DLD1 (cell line): ENCODE measurements at regions not wholly inside any gene's neighbourhood (a gene's known extent, or its start where the extent isn't known, plus 50 kb on each side); places are given as distances from the start of the nearest gene placed in this dataset.
"Not testable (repeated sequence)": the region's sequence is repeated elsewhere in the genome, so short reads cannot be mapped to it uniquely, and the experiment has no call there.

Experiments used
- in situ Hi-C: cut with HindIII; loops from 2 replicates; pipeline ENCODE4 v1.10.0; 2017; ENCODE audit warnings: low sequenced_read_pairs

DNA sequence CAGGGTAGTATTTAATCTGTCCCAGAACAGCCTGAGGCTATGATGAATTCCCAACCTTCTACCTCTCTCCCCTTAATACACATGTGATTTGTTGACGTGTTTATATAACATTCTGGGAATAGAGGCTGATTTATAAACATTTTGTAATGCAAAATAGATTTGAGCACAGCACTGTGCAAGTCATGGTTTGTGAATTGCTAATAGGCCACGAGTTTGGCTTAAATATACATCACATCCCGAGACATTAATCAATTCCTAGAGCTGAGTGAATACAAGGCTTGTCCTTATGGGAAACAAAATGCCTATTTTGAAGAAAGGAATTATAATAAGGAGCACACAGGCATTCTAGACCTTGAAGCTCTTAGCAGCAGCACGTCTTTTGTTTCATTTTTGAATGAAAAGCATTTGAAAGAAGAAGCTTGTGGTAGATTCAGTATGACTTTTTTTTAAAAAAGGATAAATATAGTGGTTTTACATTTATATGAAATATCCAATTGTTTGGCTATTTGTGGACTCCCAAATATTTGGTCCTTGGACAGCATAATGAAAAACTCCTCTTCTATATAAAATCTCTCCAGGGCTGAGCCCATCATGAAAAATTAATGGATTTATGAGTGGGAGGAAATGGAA, 116.4 kb downstream of the SLC17A6 start:
- in situ Hi-C loops, result no loop called here

DNA sequence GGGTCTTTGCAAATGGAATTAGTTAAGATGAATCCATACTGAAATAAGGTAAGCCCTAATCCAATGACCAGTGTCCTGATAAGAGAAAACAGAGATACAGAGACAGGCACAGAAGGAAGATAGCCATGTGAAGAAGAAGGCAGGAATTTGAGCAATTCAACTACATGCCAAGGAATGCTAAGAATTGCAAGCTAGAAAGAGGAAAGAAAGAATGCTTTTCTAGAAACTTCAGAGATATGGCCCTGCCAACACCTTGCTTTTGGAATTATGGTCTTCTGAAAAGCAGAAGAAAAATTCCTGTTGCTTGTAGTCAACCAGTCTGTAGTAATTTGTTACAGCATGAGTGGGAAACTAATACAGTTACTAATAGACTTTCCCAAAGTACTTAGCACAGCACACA, 111.3 kb downstream of the SLC17A6 start:
- in situ Hi-C loops, result no loop called here

DNA sequence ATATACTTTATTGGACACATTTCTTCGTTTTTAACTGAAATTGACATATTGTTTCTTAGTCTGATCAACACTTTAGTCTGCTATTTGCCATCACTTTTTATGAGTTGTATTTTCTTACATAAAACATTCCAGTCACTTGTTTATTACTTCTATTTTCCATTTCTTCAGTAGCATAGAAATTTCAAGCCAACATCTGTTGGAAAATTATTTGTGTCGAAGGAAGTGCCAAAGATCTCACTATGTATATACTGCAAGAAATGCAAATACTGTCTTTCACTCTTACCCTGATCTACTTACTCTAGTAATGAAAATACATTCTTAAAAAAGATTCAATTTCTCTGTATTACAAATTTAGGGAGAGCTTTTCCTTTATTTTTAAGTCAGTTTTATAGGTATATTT, 105.9 kb downstream of the SLC17A6 start:
- in situ Hi-C loops, result no loop called here

DNA sequence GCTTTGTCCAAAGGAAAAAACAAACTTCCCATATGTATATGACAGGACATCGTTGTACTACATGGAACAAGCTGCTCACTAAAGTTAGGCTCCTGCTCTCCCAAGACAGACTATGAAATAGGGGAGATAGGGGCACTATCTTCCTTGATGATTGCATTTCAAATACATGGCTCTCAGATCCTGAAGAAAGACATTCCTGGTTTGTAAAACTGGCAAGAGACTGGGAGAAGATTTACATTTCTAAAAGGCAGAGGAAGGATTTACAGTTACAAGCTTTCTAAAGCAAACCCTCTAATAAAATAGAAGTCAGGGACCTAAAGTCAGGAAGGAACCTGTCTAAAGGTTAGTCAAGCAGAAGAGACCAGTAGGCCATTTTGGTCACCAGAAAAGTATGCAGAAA, 103.7 kb downstream of the SLC17A6 start:
- in situ Hi-C loops, result no loop called here

DNA sequence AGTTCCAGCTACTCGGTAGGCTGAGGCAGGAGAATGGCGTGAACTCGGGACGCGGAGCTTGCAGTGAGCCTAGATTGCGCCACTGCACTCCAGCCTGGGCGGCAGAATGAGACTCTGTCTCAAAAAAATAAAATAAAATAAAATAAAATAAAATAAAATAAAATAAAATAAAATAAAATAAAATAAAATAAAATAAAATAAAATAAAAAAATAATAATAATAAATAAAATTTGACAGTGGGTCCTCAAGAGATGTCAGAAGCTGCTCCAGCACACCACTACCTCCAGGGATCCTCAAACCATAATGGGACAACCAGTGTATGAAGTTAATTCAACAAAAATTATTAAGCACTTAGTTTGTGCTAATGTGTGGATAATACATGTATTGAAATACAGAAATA, 97.4 kb downstream of the SLC17A6 start:
- in situ Hi-C loops, result not testable (repeated sequence)

DNA sequence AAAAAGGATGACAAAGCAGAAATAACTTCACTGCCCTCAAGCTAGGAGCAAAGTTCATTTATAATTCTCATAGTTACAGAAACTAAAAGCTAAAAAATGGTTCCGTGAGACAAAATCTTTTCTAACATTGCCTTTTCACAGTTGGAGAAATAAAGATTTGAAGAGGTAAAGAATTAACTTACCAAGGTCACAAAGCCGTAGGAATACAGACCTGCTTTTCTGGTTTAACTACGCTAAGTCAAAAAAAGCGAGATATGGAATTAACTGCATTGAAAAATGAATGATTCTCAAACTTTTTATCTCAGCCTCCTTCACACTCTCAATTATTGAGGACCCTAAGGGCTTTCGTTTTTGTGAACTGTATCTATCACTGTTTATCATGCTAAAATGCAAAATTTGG, 95.3 kb downstream of the SLC17A6 start:
- in situ Hi-C loops, result no loop called here

DNA sequence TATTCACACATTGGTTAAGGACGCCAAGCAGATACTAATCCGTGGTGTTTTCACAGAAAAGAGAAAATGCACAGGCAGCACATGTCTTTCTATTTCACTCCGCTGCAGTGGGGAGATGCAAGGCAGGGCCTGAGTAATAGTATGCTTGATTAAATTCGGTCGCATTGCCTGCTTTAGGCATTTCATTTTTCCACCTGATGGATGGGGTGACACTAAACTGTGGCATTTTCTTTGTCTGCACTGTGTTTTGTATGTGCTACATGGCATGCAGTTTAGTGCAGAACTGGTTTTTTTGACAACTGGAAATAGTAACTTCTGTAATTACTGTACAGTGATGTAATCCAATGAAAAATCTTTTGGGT, 94.9 kb downstream of the SLC17A6 start:
- in situ Hi-C loops, result no loop called here

DNA sequence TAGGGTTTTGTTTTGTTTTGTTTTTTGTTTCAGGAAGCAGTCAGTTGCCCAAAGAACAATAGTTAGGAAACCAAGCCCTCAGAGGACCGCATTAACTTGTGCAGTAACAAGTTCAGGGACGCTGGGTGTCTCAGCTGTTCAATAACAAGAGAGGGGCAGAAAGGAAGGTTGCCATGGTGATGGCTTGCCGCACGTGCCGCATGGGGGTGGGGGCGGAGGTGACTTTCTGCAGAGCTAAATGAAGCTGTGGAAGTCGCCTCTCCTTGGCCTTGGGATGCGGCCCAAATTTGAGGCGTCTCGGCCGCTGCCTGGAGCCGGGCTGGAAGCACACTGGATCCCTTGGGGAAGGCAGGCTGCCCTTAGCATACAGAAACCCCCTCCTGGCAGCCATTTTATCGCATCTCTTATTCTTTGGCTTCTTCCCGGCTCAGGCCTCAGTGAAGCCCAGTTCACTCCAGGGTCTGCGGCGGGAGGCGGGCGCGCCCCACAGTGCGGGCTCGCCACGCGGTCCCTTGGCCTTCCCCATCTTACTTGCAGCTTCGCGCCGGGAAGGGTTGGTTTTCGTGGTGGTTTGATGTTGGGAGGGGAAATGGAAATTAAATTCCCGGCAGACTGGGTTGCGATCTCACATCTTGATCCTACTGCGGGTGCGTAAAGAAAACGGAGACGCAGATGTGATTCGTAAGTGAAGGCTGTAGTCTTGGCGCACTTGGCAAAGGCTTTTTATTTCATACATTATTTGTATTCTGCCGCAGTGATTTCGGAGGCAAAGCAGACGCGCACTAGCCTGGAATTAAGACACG, 94.3 kb downstream of the SLC17A6 start:
- in situ Hi-C loops, result no loop called here

DNA sequence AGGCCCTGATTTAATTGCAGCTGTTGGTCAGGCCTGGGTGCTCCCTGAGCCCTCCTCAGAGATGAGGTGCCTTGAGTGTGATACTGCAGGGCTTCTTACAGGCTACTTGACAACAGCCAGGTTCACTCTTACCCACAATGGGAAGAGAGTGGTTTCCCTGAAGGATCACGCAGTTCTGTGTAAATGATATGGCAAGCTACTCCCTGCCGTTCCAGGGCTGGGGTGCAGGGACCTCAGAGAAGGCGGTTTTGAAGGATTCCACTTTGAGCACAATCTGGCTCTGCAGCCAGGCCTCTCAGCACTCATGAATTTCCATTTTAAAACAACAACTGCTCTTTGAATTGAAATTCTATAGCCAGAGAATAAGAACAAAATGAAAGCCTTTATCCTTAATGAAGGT, 92.9 kb downstream of the SLC17A6 start:
- in situ Hi-C loops, result no loop called here

DNA sequence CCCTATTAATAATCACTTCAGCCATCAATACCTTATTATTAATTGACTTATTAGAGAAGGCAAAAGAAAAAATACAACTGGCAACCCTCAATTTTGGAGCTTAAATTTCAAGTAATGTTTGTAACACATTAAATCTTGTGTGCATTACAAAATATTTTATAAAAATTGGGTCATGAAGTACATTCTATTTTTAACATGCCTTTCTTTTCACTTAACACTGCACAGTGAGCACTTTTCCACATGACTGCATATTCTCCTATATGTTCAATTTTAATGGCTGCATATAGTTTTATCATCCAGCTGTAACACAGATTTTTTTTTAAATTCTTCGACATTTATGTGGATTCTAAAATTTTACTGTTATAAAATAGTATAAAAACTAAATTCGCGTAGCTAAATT, 92.5 kb downstream of the SLC17A6 start:
- in situ Hi-C loops, result no loop called here

DNA sequence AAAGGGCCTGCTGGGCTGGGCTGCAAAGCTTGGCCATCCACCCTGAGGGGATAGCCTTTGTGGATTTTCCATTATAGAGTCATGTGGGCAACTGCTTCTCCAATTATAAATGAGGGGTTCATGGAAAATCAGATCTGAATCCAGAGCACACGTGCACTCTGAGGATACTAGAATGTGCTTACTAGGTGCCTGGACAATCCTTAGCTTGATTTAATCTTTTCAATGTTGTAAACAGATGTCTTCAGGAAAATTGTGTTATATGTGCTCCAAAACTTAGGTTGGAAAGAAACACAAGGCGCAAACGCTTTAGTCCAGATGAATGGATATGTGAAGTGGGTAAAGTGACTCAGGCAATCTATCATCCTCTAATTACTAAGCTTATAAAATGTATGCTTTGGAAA, 92.0 kb downstream of the SLC17A6 start:
- in situ Hi-C loops, result no loop called here
